Activated naive CD4-positive, alpha-beta T cell treated with anti-CD3 and anti-CD28 coated beads for 36 hours (primary cell): ENCODE measurements at regions not wholly inside any gene's neighbourhood (a gene's known extent, or its start where the extent isn't known, plus 50 kb on each side); places are given as distances from the start of the nearest gene placed in this dataset.

ENCODE experiments used
- CTCF ChIA-PET: fragments of 350-600 bp; sonication (Branson Sonifier 250); formaldehyde crosslinking; loops from one replicate; lab custom pipeline; 2021; ENCODE audit warnings: antibody characterized with exemption; lab: Charles Lee
- DNase-seq: peaks from one replicate; pipeline ENCODE4 v3.0.0-alpha.2; 2020
- H3K27ac Mint-ChIP-seq: one replicate; pipeline ENCODE4 v1.8.0; 2021; ENCODE audit warnings: mild to moderate bottlenecking, mixed read lengths
- H3K27me3 Mint-ChIP-seq: one replicate; pipeline ENCODE4 v1.8.0; 2021; ENCODE audit warnings: low read depth, mixed read lengths
- H3K36me3 Mint-ChIP-seq: one replicate; pipeline ENCODE4 v1.8.0; 2021; ENCODE audit warnings: low read depth, mixed read lengths
- H3K4me1 Mint-ChIP-seq: one replicate; pipeline ENCODE4 v1.8.0; 2021; ENCODE audit warnings: low read depth, mixed read lengths
- H3K4me3 Mint-ChIP-seq: one replicate; pipeline ENCODE4 v1.8.0; 2021; ENCODE audit warnings: mild to moderate bottlenecking, moderate library complexity, mixed read lengths
- H3K9me3 Mint-ChIP-seq: one replicate; pipeline ENCODE4 v1.8.0; 2021; ENCODE audit warnings: mixed read lengths
- intact Hi-C: fragments of 100-400 bp; cut with micrococcal nuclease; formaldehyde crosslinking; loops from one replicate; pipeline ENCODE4 v1.15.1; 2023

GRCh38 chr4:96775501-96775900 is 935.6 kb downstream of the PDHA2 start:
- H3K27ac Mint-ChIP-seq, result no peak overlapping the region
- peaks cover 2% of the 10 kb centered on the region for H3K9me3 Mint-ChIP-seq
- no peaks in the 10 kb centered on the region for H3K27me3 Mint-ChIP-seq
- H3K36me3 Mint-ChIP-seq, result no peaks in the 10 kb centered on the region
- no peak for DNase-seq
- intact Hi-C loops, result no loop called here
- H3K4me3 Mint-ChIP-seq, result no peak overlapping the region
- H3K4me1 Mint-ChIP-seq, result no peaks in the 10 kb centered on the region
- CTCF ChIA-PET, result no interaction called here

GRCh38 chr4:96776920-96777527 is 937.1 kb downstream of the PDHA2 start:
- Mint-ChIP-seq H3K9me3 (peaks cover 3% of the 10 kb centered on the region), H3K36me3 (no peaks in the 10 kb centered on the region), H3K27me3 (no peaks in the 10 kb centered on the region), H3K27ac (no peak overlapping the region), H3K4me3 (no peak overlapping the region), H3K4me1 (no peaks in the 10 kb centered on the region)
- intact Hi-C loops, result no loop called here
- CTCF ChIA-PET, result no interaction called here
- DNase-seq, result no peak

GRCh38 chr4:96784336-96784735 is 944.4 kb downstream of the PDHA2 start:
- H3K4me1 Mint-ChIP-seq, result no peaks in the 10 kb centered on the region
- intact Hi-C loops, result no loop called here
- DNase-seq, result no peak
- no peaks in the 10 kb centered on the region for H3K27me3 Mint-ChIP-seq
- peaks cover 1% of the 10 kb centered on the region for H3K9me3 Mint-ChIP-seq
- CTCF ChIA-PET, result no interaction called here
- no peaks in the 10 kb centered on the region for H3K36me3 Mint-ChIP-seq
- no peak overlapping the region for H3K27ac Mint-ChIP-seq
- H3K4me3 Mint-ChIP-seq, result no peak overlapping the region

- Mint-ChIP-seq H3K4me1 (no peaks in the 10 kb centered on the region), H3K9me3 (no peaks in the 10 kb centered on the region), H3K27me3 (no peaks in the 10 kb centered on the region), H3K36me3 (no peaks in the 10 kb centered on the region), H3K4me3 (no peak overlapping the region), H3K27ac (no peak overlapping the region)
- DNase-seq, result no peak
- CTCF ChIA-PET, result no interaction called here
- intact Hi-C loops, result no loop called here
These were observed 946.4 kb downstream of the PDHA2 start for GRCh38 chr4:96786306-96786705.

DNA sequence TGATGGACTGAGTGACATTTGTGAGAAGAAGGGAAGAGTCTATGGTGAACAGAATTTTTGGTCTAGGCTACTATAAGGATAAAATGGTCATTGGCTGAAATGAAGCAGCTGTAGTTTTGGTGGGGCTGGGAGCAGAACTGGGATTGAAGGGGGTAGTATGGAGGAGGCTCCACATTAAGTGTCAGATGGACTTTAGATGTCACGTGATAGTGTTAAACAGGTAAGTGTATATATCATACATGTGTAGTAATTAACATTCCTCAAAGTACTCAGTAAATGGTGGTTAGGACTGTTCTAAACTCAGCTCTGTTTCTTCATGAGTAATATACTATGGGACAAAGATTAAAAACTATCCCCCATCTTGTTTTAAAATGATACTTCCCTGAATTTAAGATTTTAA is 947.9 kb downstream of the PDHA2 start:
- H3K4me3 Mint-ChIP-seq, result no peak overlapping the region
- no peaks in the 10 kb centered on the region for H3K9me3 Mint-ChIP-seq
- no peak overlapping the region for H3K27ac Mint-ChIP-seq

GRCh38 chr4:96809563-96809962 is 969.7 kb downstream of the PDHA2 start:
- no peak overlapping the region for H3K27ac Mint-ChIP-seq
- DNase-seq, result no peak
- intact Hi-C loops, result no loop called here
- H3K9me3 Mint-ChIP-seq, result peaks cover 4% of the 10 kb centered on the region
- H3K27me3 Mint-ChIP-seq, result no peaks in the 10 kb centered on the region
- H3K36me3 Mint-ChIP-seq, result no peaks in the 10 kb centered on the region
- no peaks in the 10 kb centered on the region for H3K4me1 Mint-ChIP-seq
- CTCF ChIA-PET, result no interaction called here
- H3K4me3 Mint-ChIP-seq, result no peak overlapping the region

More for the DNA sequence above, 947.9 kb downstream of the PDHA2 start:
- no peaks in the 10 kb centered on the region for H3K27me3 Mint-ChIP-seq
- intact Hi-C loops, result no loop called here
- no peaks in the 10 kb centered on the region for H3K4me1 Mint-ChIP-seq
- H3K36me3 Mint-ChIP-seq, result no peaks in the 10 kb centered on the region
- DNase-seq, result no peak
- CTCF ChIA-PET, result no interaction called here

DNA sequence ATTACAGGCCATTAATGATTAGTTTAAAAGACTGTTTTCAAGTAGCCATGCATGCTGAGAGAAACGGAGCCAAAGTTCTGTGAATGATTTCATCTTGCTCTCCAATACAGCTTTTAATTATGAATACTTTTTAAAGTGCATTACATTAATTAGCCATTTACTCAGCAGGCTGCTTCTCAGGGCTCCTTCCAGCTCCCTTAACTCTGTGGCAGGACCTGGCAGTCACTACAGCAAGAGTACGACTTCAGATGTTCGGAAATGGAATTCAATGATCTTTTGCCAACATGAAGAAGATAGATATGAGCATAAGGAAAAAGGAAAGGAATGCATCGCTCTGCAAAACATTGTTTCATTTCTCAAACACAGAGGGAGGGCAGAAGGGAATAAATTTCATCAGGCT is 987.2 kb downstream of the PDHA2 start:
- peaks cover 6% of the 10 kb centered on the region for H3K9me3 Mint-ChIP-seq
- DNase-seq, result no peak
- H3K4me1 Mint-ChIP-seq, result no peaks in the 10 kb centered on the region
- CTCF ChIA-PET, result no interaction called here
- intact Hi-C loops, result no loop called here
- no peaks in the 10 kb centered on the region for H3K36me3 Mint-ChIP-seq
- no peak overlapping the region for H3K27ac Mint-ChIP-seq
- H3K4me3 Mint-ChIP-seq, result no peak overlapping the region
- H3K27me3 Mint-ChIP-seq, result no peaks in the 10 kb centered on the region

DNA sequence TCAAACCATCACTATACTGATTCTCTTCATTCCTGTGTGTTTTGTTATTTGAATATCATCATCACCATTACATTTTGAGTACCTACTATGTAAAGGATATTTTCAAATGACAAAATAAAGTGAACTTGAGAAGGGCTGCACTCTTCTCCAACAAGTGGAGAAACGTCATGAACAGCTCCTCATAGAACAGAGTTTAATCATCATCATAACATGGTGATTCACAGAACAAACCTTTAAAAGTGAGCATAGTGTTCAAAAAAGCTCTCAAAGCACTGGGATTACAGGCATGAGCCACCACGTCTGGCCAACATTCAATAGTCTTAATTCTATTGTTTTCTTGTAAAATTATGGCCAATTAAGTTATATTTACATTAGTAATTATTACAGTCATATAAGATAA is 993.9 kb downstream of the PDHA2 start:
- CTCF ChIA-PET, result no interaction called here
- intact Hi-C loops, result no loop called here
- no peak for DNase-seq
- no peaks in the 10 kb centered on the region for H3K27me3 Mint-ChIP-seq
- H3K36me3 Mint-ChIP-seq, result no peaks in the 10 kb centered on the region
- H3K4me1 Mint-ChIP-seq, result no peaks in the 10 kb centered on the region
- H3K27ac Mint-ChIP-seq, result no peak overlapping the region
- H3K9me3 Mint-ChIP-seq, result peaks cover 4% of the 10 kb centered on the region
- H3K4me3 Mint-ChIP-seq, result no peak overlapping the region

- H3K27ac Mint-ChIP-seq, result no peak overlapping the region
- no peaks in the 10 kb centered on the region for H3K36me3 Mint-ChIP-seq
- H3K4me3 Mint-ChIP-seq, result no peak overlapping the region
- no peaks in the 10 kb centered on the region for H3K4me1 Mint-ChIP-seq
- no peak for DNase-seq
- CTCF ChIA-PET, result no interaction called here
- no peaks in the 10 kb centered on the region for H3K9me3 Mint-ChIP-seq
- no peaks in the 10 kb centered on the region for H3K27me3 Mint-ChIP-seq
- intact Hi-C loops, result no loop called here
These were observed 996.1 kb downstream of the PDHA2 start for GRCh38 chr4:96835991-96836390.

GRCh38 chr4:96839441-96839840 is 999.5 kb downstream of the PDHA2 start:
- Mint-ChIP-seq H3K27me3 (no peaks in the 10 kb centered on the region), H3K27ac (no peak overlapping the region), H3K9me3 (no peaks in the 10 kb centered on the region), H3K4me1 (no peaks in the 10 kb centered on the region), H3K36me3 (no peaks in the 10 kb centered on the region), H3K4me3 (no peak overlapping the region)
- DNase-seq, result no peak
- CTCF ChIA-PET, result no interaction called here
- intact Hi-C loops, result no loop called here

- CTCF ChIA-PET, result no interaction called here
- Mint-ChIP-seq H3K4me3 (no peak overlapping the region), H3K4me1 (no peaks in the 10 kb centered on the region), H3K9me3 (no peaks in the 10 kb centered on the region), H3K36me3 (no peaks in the 10 kb centered on the region), H3K27me3 (no peaks in the 10 kb centered on the region), H3K27ac (no peak overlapping the region)
- intact Hi-C loops, result no loop called here
- no peak for DNase-seq
These were observed 1001.9 kb downstream of the PDHA2 start for GRCh38 chr4:96841801-96842200.

DNA sequence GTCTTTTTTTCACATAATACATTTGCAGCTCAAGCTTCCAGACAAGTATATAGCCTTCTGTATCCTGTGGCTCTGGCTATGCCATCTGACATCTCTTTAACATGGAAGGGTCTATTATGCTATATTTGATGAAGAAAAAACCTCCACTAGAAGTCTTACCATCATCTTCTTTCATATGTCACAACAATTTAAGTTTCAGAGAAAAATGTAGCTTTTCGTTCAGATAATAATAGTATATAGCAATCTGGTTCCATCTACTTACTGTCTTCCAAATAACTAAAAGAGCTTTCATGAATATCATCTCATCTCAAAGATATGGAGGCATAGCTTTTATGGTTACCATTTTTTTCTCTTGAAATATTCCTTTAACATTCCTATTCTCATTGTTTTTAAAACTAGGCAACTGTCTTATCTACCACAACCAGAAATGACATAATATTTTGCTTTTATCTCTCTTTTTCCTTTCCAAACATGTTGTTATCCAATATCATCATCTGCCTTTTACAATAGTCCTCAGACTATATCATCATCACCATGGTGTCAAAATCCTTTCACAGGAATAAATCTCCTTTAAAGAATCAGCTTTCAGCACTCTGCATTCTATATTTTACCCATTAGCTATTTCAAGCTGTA is 1005.1 kb downstream of the PDHA2 start:
- Mint-ChIP-seq H3K36me3 (no peaks in the 10 kb centered on the region), H3K4me3 (no peak overlapping the region), H3K4me1 (no peaks in the 10 kb centered on the region), H3K27ac (no peak overlapping the region), H3K27me3 (no peaks in the 10 kb centered on the region), H3K9me3 (no peaks in the 10 kb centered on the region)
- no peak for DNase-seq
- CTCF ChIA-PET, result interaction anchor here (0.8 kb wide), 1 partner anchor 1868 kb away, joined by 3 read pairs; no protein-coding TSS in a partner anchor
- intact Hi-C loops, result no loop called here

DNA sequence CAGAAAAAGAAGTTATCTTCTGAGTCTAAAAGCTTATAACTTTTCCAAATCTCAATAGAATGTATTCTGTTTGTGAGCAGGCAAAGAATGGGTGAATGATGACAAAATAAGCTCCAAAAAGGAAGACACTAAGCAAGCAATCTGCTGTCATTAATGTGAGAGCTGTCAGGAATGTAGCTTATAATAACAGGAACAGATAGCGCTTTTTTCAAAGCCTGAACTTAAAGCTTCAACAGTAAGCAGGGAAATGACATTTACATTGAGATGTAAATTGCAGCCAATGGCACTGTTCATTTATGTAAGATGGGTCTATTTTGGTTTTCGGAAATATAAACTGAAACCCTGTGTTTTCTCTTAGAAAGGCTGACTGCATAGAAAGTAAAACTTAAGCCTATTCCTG is 1005.9 kb downstream of the PDHA2 start:
- intact Hi-C loops, result no loop called here
- Mint-ChIP-seq H3K27ac (no peak overlapping the region), H3K4me3 (no peak overlapping the region), H3K36me3 (no peaks in the 10 kb centered on the region), H3K27me3 (no peaks in the 10 kb centered on the region), H3K9me3 (no peaks in the 10 kb centered on the region), H3K4me1 (no peaks in the 10 kb centered on the region)
- DNase-seq, result no peak
- CTCF ChIA-PET, result interaction anchor here (0.8 kb wide), 1 partner anchor 1869 kb away, joined by 3 read pairs; no protein-coding TSS in a partner anchor
